ENCODE measurements at regions not wholly inside any gene's neighbourhood (a gene's known extent, or its start where the extent isn't known, plus 50 kb on each side); places are given as distances from the start of the nearest gene placed in this dataset.

GRCh38 chr4:13865871-13866669, 238.5 kb upstream of the BOD1L1 start:
- Histone ChIP-seq H3K9me3 (ENCODE audit: control insufficient read depth, insufficient read depth, low read length) (no peaks in the 10 kb centered on the region), H3F3A (ENCODE audit: control insufficient read depth, insufficient read depth) (no peaks in the 10 kb centered on the region), H3K4me1 (ENCODE audit: control insufficient read depth, low read length) (no peaks in the 10 kb centered on the region), H3K27me3 (ENCODE audit: control insufficient read depth, low read length) (no peaks in the 10 kb centered on the region), H4K20me1 (ENCODE audit: control insufficient read depth, insufficient read depth, low read depth, low read length) (no peaks in the 10 kb centered on the region), H3K4me3 (ENCODE audit: low read length) (no peak overlapping the region), H3K36me3 (ENCODE audit: control insufficient read depth, low read length) (no peaks in the 10 kb centered on the region), H3K79me2 (ENCODE audit: control insufficient read depth, low read length) (no peaks in the 10 kb centered on the region), H3K9me2 (replicated peaks; ENCODE audit: control insufficient read depth, low read length) (no peaks in the 10 kb centered on the region), H3K4me2 (ENCODE audit: low read length) (no peak overlapping the region), H3K27ac (ENCODE audit: low read depth, low read length) (no peak overlapping the region)
- no peak for TF ChIP-seq EZH2phosphoT487 (IDR thresholded peaks at IDR 0.05; ENCODE audit: borderline replicate concordance, low read length)
- TF ChIP-seq CTCF (IDR thresholded peaks at IDR 0.05; ENCODE audit: low read depth, low read length, poor library complexity, severe bottlenecking): no peak

GRCh38 chr4:13866881-13867280, 239.4 kb upstream of the BOD1L1 start:
- H3K9me2 ChIP-seq (replicated peaks; ENCODE audit: control insufficient read depth, low read length): no peaks in the 10 kb centered on the region
- H3K9me3 ChIP-seq (ENCODE audit: control insufficient read depth, insufficient read depth, low read length): no peaks in the 10 kb centered on the region
- H3K4me2 ChIP-seq (ENCODE audit: low read length): no peak overlapping the region
- TF ChIP-seq EZH2phosphoT487 (IDR thresholded peaks at IDR 0.05; ENCODE audit: borderline replicate concordance, low read length) (no peak), CTCF (IDR thresholded peaks at IDR 0.05; ENCODE audit: low read depth, low read length, poor library complexity, severe bottlenecking) (no peak)
- H3K79me2 ChIP-seq (ENCODE audit: control insufficient read depth, low read length): no peaks in the 10 kb centered on the region
- no peaks in the 10 kb centered on the region for H3K27me3 ChIP-seq (ENCODE audit: control insufficient read depth, low read length)
- no peak overlapping the region for H3K4me3 ChIP-seq (ENCODE audit: low read length)
- H3K36me3 ChIP-seq (ENCODE audit: control insufficient read depth, low read length): no peaks in the 10 kb centered on the region
- no peaks in the 10 kb centered on the region for H3K4me1 ChIP-seq (ENCODE audit: control insufficient read depth, low read length)
- no peaks in the 10 kb centered on the region for H3F3A ChIP-seq (ENCODE audit: control insufficient read depth, insufficient read depth)
- no peak overlapping the region for H3K27ac ChIP-seq (ENCODE audit: low read depth, low read length)
- H4K20me1 ChIP-seq (ENCODE audit: control insufficient read depth, insufficient read depth, low read depth, low read length): no peaks in the 10 kb centered on the region

DNA sequence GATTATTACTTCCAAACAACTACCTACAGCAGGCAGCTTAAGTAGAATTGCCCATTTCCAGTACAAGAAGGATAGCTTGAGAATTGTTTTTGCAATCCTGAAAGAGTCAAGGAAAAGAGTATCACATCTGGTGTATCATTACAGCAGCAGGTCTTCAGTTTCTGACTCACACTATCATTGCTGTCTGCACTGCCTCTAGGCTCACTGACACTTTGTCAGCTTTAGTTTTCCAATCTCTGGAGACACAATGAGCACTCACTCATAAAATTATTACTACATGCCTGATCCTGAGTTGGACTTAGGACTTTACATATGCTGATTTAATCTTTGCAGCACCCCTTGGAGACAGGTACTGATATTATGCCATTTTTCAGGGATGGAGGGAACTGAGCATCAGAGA, 244.6 kb upstream of the BOD1L1 start:
- Histone ChIP-seq H3K9me3 (ENCODE audit: control insufficient read depth, insufficient read depth, low read length) (no peaks in the 10 kb centered on the region), H4K20me1 (ENCODE audit: control insufficient read depth, insufficient read depth, low read depth, low read length) (no peaks in the 10 kb centered on the region), H3F3A (ENCODE audit: control insufficient read depth, insufficient read depth) (no peaks in the 10 kb centered on the region), H3K9me2 (replicated peaks; ENCODE audit: control insufficient read depth, low read length) (no peaks in the 10 kb centered on the region), H3K79me2 (ENCODE audit: control insufficient read depth, low read length) (no peaks in the 10 kb centered on the region), H3K4me2 (ENCODE audit: low read length) (no peak overlapping the region), H3K27ac (ENCODE audit: low read depth, low read length) (no peak overlapping the region), H3K4me1 (ENCODE audit: control insufficient read depth, low read length) (no peaks in the 10 kb centered on the region), H3K27me3 (ENCODE audit: control insufficient read depth, low read length) (no peaks in the 10 kb centered on the region), H3K4me3 (ENCODE audit: low read length) (no peak overlapping the region), H3K36me3 (ENCODE audit: control insufficient read depth, low read length) (no peaks in the 10 kb centered on the region)
- TF ChIP-seq CTCF (IDR thresholded peaks at IDR 0.05; ENCODE audit: low read depth, low read length, poor library complexity, severe bottlenecking) (no peak), EZH2phosphoT487 (IDR thresholded peaks at IDR 0.05; ENCODE audit: borderline replicate concordance, low read length) (no peak)

Measured in DOHH2 (cell line).